ENCODE measurements at regions not wholly inside any gene's neighbourhood (a gene's known extent, or its start where the extent isn't known, plus 50 kb on each side); places are given as distances from the start of the nearest gene placed in this dataset.
"Not testable (repeated sequence)": the region's sequence is repeated elsewhere in the genome, so short reads cannot be mapped to it uniquely, and the experiment has no call there.

- DNase-seq (no peak), ATAC-seq (ENCODE audit: low read depth) (no peak)
- POLR2A ChIA-PET = no interaction called here
- Mint-ChIP-seq H3K9me3 (peaks cover 12% of the 10 kb centered on the region), H3K36me3 (no peaks in the 10 kb centered on the region), H3K4me1 (no peaks in the 10 kb centered on the region), H3K4me3 (no peak overlapping the region), H3K27ac (no peak overlapping the region), H3K27me3 (no peaks in the 10 kb centered on the region)
Observed at GRCh38 chr5:68046445-68046844, 169.1 kb upstream of the PIK3R1 start.

GRCh38 chr5:68041293-68041692, 174.3 kb upstream of the PIK3R1 start:
- Mint-ChIP-seq H3K4me3 (no peak overlapping the region), H3K27me3 (peaks cover 2% of the 10 kb centered on the region)
- POLR2A ChIA-PET = no interaction called here

GRCh38 chr5:68037546-68037945, 178.0 kb upstream of the PIK3R1 start:
- Mint-ChIP-seq H3K27me3 (peaks cover 2% of the 10 kb centered on the region), H3K4me1 (no peaks in the 10 kb centered on the region), H3K4me3 (no peak overlapping the region), H3K9me3 (no peaks in the 10 kb centered on the region), H3K27ac (no peak overlapping the region), H3K36me3 (no peaks in the 10 kb centered on the region)
- DNase-seq = no peak
- POLR2A ChIA-PET = no interaction called here
- ATAC-seq (ENCODE audit: low read depth) = no peak

More at GRCh38 chr5:68041293-68041692, 174.3 kb upstream of the PIK3R1 start:
- H3K36me3 Mint-ChIP-seq = no peaks in the 10 kb centered on the region
- DNase-seq = no peak
- no peaks in the 10 kb centered on the region for H3K4me1 Mint-ChIP-seq
- no peak overlapping the region for H3K27ac Mint-ChIP-seq
- H3K9me3 Mint-ChIP-seq = peaks cover 2% of the 10 kb centered on the region
- no peak for ATAC-seq (ENCODE audit: low read depth)

- Mint-ChIP-seq H3K27me3 (peaks cover 5% of the 10 kb centered on the region), H3K36me3 (no peaks in the 10 kb centered on the region), H3K4me1 (no peaks in the 10 kb centered on the region), H3K27ac (no peak overlapping the region), H3K9me3 (no peaks in the 10 kb centered on the region), H3K4me3 (no peak overlapping the region)
- DNase-seq (no peak), ATAC-seq (ENCODE audit: low read depth) (no peak)
- POLR2A ChIA-PET = no interaction called here
Observed at GRCh38 chr5:68033961-68034571, 181.5 kb upstream of the PIK3R1 start.

GRCh38 chr5:68033029-68033428, 182.5 kb upstream of the PIK3R1 start:
- no peaks in the 10 kb centered on the region for H3K36me3 Mint-ChIP-seq
- H3K9me3 Mint-ChIP-seq = no peaks in the 10 kb centered on the region
- H3K27ac Mint-ChIP-seq = no peak overlapping the region
- ATAC-seq (ENCODE audit: low read depth) = no peak
- peaks cover 3% of the 10 kb centered on the region for H3K27me3 Mint-ChIP-seq
- H3K4me3 Mint-ChIP-seq = no peak overlapping the region
- H3K4me1 Mint-ChIP-seq = no peaks in the 10 kb centered on the region
- no peak for DNase-seq
- POLR2A ChIA-PET = no interaction called here

- no peak for DNase-seq
Observed at GRCh38 chr5:68032216-68032762, 183.3 kb upstream of the PIK3R1 start.

GRCh38 chr5:68028131-68028727, 187.3 kb upstream of the PIK3R1 start:
- Mint-ChIP-seq H3K4me3 (no peak overlapping the region), H3K27me3 (peaks cover 3% of the 10 kb centered on the region), H3K9me3 (no peaks in the 10 kb centered on the region), H3K27ac (no peak overlapping the region), H3K36me3 (no peaks in the 10 kb centered on the region), H3K4me1 (no peaks in the 10 kb centered on the region)
- no peak for DNase-seq
- no peak for ATAC-seq (ENCODE audit: low read depth)
- POLR2A ChIA-PET = no interaction called here

More at GRCh38 chr5:68032216-68032762, 183.3 kb upstream of the PIK3R1 start:
- peaks cover 3% of the 10 kb centered on the region for H3K27me3 Mint-ChIP-seq
- H3K27ac Mint-ChIP-seq = no peak overlapping the region
- H3K36me3 Mint-ChIP-seq = no peaks in the 10 kb centered on the region
- POLR2A ChIA-PET = no interaction called here
- no peak for ATAC-seq (ENCODE audit: low read depth)
- no peaks in the 10 kb centered on the region for H3K4me1 Mint-ChIP-seq
- no peaks in the 10 kb centered on the region for H3K9me3 Mint-ChIP-seq
- no peak overlapping the region for H3K4me3 Mint-ChIP-seq

- no peak for ATAC-seq (ENCODE audit: low read depth)
- POLR2A ChIA-PET = no interaction called here
- Mint-ChIP-seq H3K36me3 (no peaks in the 10 kb centered on the region), H3K27me3 (peaks cover 3% of the 10 kb centered on the region), H3K4me3 (no peak overlapping the region), H3K9me3 (no peaks in the 10 kb centered on the region), H3K27ac (no peak overlapping the region), H3K4me1 (no peaks in the 10 kb centered on the region)
- DNase-seq = no peak
Observed at GRCh38 chr5:68027519-68027918, 188.0 kb upstream of the PIK3R1 start.

- no peaks in the 10 kb centered on the region for H3K36me3 Mint-ChIP-seq
- H3K9me3 Mint-ChIP-seq = no peaks in the 10 kb centered on the region
- no peaks in the 10 kb centered on the region for H3K4me1 Mint-ChIP-seq
- H3K4me3 Mint-ChIP-seq = no peak overlapping the region
- ATAC-seq (ENCODE audit: low read depth) (no peak), DNase-seq (no peak)
- POLR2A ChIA-PET = no interaction called here
- peaks cover 3% of the 10 kb centered on the region for H3K27me3 Mint-ChIP-seq
- no peak overlapping the region for H3K27ac Mint-ChIP-seq
Observed at GRCh38 chr5:68026092-68026885, 189.3 kb upstream of the PIK3R1 start.

- ATAC-seq (ENCODE audit: low read depth) (no peak), DNase-seq (no peak)
- POLR2A ChIA-PET = no interaction called here
- H3K36me3 Mint-ChIP-seq = no peaks in the 10 kb centered on the region
- H3K27me3 Mint-ChIP-seq = no peaks in the 10 kb centered on the region
- H3K9me3 Mint-ChIP-seq = peaks cover 3% of the 10 kb centered on the region
- no peak overlapping the region for H3K4me3 Mint-ChIP-seq
- no peak overlapping the region for H3K27ac Mint-ChIP-seq
- H3K4me1 Mint-ChIP-seq = no peaks in the 10 kb centered on the region
Observed at GRCh38 chr5:68024426-68024825, 191.1 kb upstream of the PIK3R1 start.

- Mint-ChIP-seq H3K4me1 (no peaks in the 10 kb centered on the region), H3K9me3 (peaks cover 4% of the 10 kb centered on the region), H3K27ac (no peak overlapping the region), H3K36me3 (no peaks in the 10 kb centered on the region), H3K27me3 (no peaks in the 10 kb centered on the region), H3K4me3 (no peak overlapping the region)
- POLR2A ChIA-PET = interaction anchor here (0.5 kb wide), 1 partner anchor 717 kb away, joined by 6 read pairs; no protein-coding TSS in a partner anchor
- ATAC-seq (ENCODE audit: low read depth) = no peak
- no peak for DNase-seq
Observed at GRCh38 chr5:68021916-68022315, 193.6 kb upstream of the PIK3R1 start.

- ATAC-seq (ENCODE audit: low read depth) (no peak), DNase-seq (no peak)
- Mint-ChIP-seq H3K4me3 (no peak overlapping the region), H3K4me1 (no peaks in the 10 kb centered on the region), H3K27me3 (no peaks in the 10 kb centered on the region), H3K9me3 (peaks cover 4% of the 10 kb centered on the region), H3K36me3 (no peaks in the 10 kb centered on the region), H3K27ac (no peak overlapping the region)
- POLR2A ChIA-PET = no interaction called here
Observed at GRCh38 chr5:68021227-68021626, 194.3 kb upstream of the PIK3R1 start.

- H3K27me3 Mint-ChIP-seq; H3K27ac Mint-ChIP-seq; H3K9me3 Mint-ChIP-seq; ATAC-seq (ENCODE audit: low read depth); POLR2A ChIA-PET; H3K4me3 Mint-ChIP-seq; H3K4me1 Mint-ChIP-seq; H3K36me3 Mint-ChIP-seq; DNase-seq: not testable (repeated sequence)
Observed at GRCh38 chr5:68020461-68020969, 195.0 kb upstream of the PIK3R1 start.
